ENCODE measurements at regions not wholly inside any gene's neighbourhood (a gene's known extent, or its start where the extent isn't known, plus 50 kb on each side); places are given as distances from the start of the nearest gene placed in this dataset.

GRCh38 chr12:123034022-123034541, 53.6 kb downstream of the ARL6IP4 start:
- H3K4me3 Mint-ChIP-seq: peak overlapping the region; percentile 43 to 83 (median 66)
- peaks cover 28 to 47% (median 33%) of the 10 kb centered on the region in 4 donors for H3K4me1 Mint-ChIP-seq
- H3K27ac Mint-ChIP-seq: peak overlapping the region; percentile 16 to 79 (median 40)
- POLR2A ChIA-PET: interaction anchor here (0.6 kb wide), 1 partner anchor 85 kb away, joined by 3 read pairs; no protein-coding TSS in a partner anchor
- H3K9me3 Mint-ChIP-seq: no peaks in the 10 kb centered on the region
- H3K27me3 Mint-ChIP-seq: no peaks in the 10 kb centered on the region
- ATAC-seq (peak; percentile 55 to 58), DNase-seq (peak in 3 of 10 donors; percentile 6 to 36 (median 23))
- H3K36me3 Mint-ChIP-seq: peaks cover 0 to 20% (median 0%) of the 10 kb centered on the region in 3 donors

GRCh38 chr12:123033392-123034021, 53.0 kb downstream of the ARL6IP4 start:
- no peaks in the 10 kb centered on the region for H3K9me3 Mint-ChIP-seq
- POLR2A ChIA-PET: no interaction called here
- H3K27me3 Mint-ChIP-seq: no peaks in the 10 kb centered on the region
- H3K27ac Mint-ChIP-seq: peak overlapping the region; percentile 16 to 79 (median 40)
- peaks cover 0 to 21% (median 0%) of the 10 kb centered on the region in 3 donors for H3K36me3 Mint-ChIP-seq
- H3K4me1 Mint-ChIP-seq: peaks cover 28 to 50% (median 35%) of the 10 kb centered on the region in 4 donors
- DNase-seq (no peak), ATAC-seq (no peak)
- peak overlapping the region; percentile 43 to 83 (median 66) for H3K4me3 Mint-ChIP-seq

- Mint-ChIP-seq H3K4me1 (peaks cover 32 to 54% (median 37%) of the 10 kb centered on the region in 4 donors), H3K9me3 (no peaks in the 10 kb centered on the region), H3K27ac (peak overlapping the region in 5 of 10 donors; percentile 9 to 53 (median 40)), H3K27me3 (no peaks in the 10 kb centered on the region), H3K4me3 (peak overlapping the region in 3 of 10 donors; percentile 43 to 70 (median 66)), H3K36me3 (peaks cover 0 to 27% (median 0%) of the 10 kb centered on the region in 3 donors)
- POLR2A ChIA-PET: interaction anchor here (0.5 kb wide), 1 partner anchor 91 kb away, joined by 3 read pairs; no protein-coding TSS in a partner anchor
- DNase-seq (no peak), ATAC-seq (no peak)
Observed at GRCh38 chr12:123032736-123033391, 52.4 kb downstream of the ARL6IP4 start.
